ENCODE measurements at regions not wholly inside any gene's neighbourhood (a gene's known extent, or its start where the extent isn't known, plus 50 kb on each side); places are given as distances from the start of the nearest gene placed in this dataset.

- Mint-ChIP-seq H3K4me1 (ENCODE audit: low read depth) (no peaks in the 10 kb centered on the region), H3K27me3 (ENCODE audit: low read depth) (peaks cover 20% of the 10 kb centered on the region), H3K9me3 (no peaks in the 10 kb centered on the region), H3K4me3 (no peak overlapping the region), H3K27ac (no peak overlapping the region), H3K36me3 (ENCODE audit: low read depth) (no peaks in the 10 kb centered on the region)
Measured at GRCh38 chr2:204251158-204251997, 293.9 kb upstream of the PARD3B start.

- Mint-ChIP-seq H3K27ac (no peak overlapping the region), H3K4me1 (ENCODE audit: low read depth) (no peaks in the 10 kb centered on the region), H3K36me3 (ENCODE audit: low read depth) (no peaks in the 10 kb centered on the region), H3K27me3 (ENCODE audit: low read depth) (peaks cover 20% of the 10 kb centered on the region), H3K4me3 (no peak overlapping the region), H3K9me3 (no peaks in the 10 kb centered on the region)
Measured at GRCh38 chr2:204251998-204252376, 293.3 kb upstream of the PARD3B start.

- Mint-ChIP-seq H3K36me3 (ENCODE audit: low read depth) (no peaks in the 10 kb centered on the region), H3K4me1 (ENCODE audit: low read depth) (no peaks in the 10 kb centered on the region), H3K4me3 (no peak overlapping the region), H3K27me3 (ENCODE audit: low read depth) (peaks cover 23% of the 10 kb centered on the region), H3K27ac (no peak overlapping the region), H3K9me3 (no peaks in the 10 kb centered on the region)
Measured at GRCh38 chr2:204255071-204255470, 290.2 kb upstream of the PARD3B start.

GRCh38 chr2:204255526-204255925 is 289.7 kb upstream of the PARD3B start:
- H3K27me3 Mint-ChIP-seq (ENCODE audit: low read depth): peaks cover 26% of the 10 kb centered on the region

GRCh38 chr2:204257781-204258180 is 287.5 kb upstream of the PARD3B start:
- H3K4me1 Mint-ChIP-seq (ENCODE audit: low read depth): no peaks in the 10 kb centered on the region
- no peaks in the 10 kb centered on the region for H3K36me3 Mint-ChIP-seq (ENCODE audit: low read depth)
- H3K4me3 Mint-ChIP-seq: no peak overlapping the region
- H3K9me3 Mint-ChIP-seq: no peaks in the 10 kb centered on the region
- no peak overlapping the region for H3K27ac Mint-ChIP-seq
- H3K27me3 Mint-ChIP-seq (ENCODE audit: low read depth): peaks cover 36% of the 10 kb centered on the region

More at GRCh38 chr2:204255526-204255925, 289.7 kb upstream of the PARD3B start:
- Mint-ChIP-seq H3K4me3 (no peak overlapping the region), H3K36me3 (ENCODE audit: low read depth) (no peaks in the 10 kb centered on the region), H3K27ac (no peak overlapping the region), H3K9me3 (no peaks in the 10 kb centered on the region), H3K4me1 (ENCODE audit: low read depth) (no peaks in the 10 kb centered on the region)

- Mint-ChIP-seq H3K4me3 (no peak overlapping the region), H3K9me3 (no peaks in the 10 kb centered on the region), H3K36me3 (ENCODE audit: low read depth) (no peaks in the 10 kb centered on the region), H3K27me3 (ENCODE audit: low read depth) (peaks cover 34% of the 10 kb centered on the region), H3K4me1 (ENCODE audit: low read depth) (no peaks in the 10 kb centered on the region), H3K27ac (no peak overlapping the region)
Measured at GRCh38 chr2:204258890-204259289, 286.4 kb upstream of the PARD3B start.

- peaks cover 48% of the 10 kb centered on the region for H3K27me3 Mint-ChIP-seq (ENCODE audit: low read depth)
- H3K9me3 Mint-ChIP-seq: no peaks in the 10 kb centered on the region
- H3K27ac Mint-ChIP-seq: no peak overlapping the region
- H3K4me1 Mint-ChIP-seq (ENCODE audit: low read depth): no peaks in the 10 kb centered on the region
- H3K36me3 Mint-ChIP-seq (ENCODE audit: low read depth): no peaks in the 10 kb centered on the region
- H3K4me3 Mint-ChIP-seq: no peak overlapping the region
Measured at GRCh38 chr2:204260162-204260877, 285.0 kb upstream of the PARD3B start.

GRCh38 chr2:204260901-204261300 is 284.4 kb upstream of the PARD3B start:
- no peaks in the 10 kb centered on the region for H3K9me3 Mint-ChIP-seq
- H3K4me1 Mint-ChIP-seq (ENCODE audit: low read depth): no peaks in the 10 kb centered on the region
- no peak overlapping the region for H3K27ac Mint-ChIP-seq
- H3K4me3 Mint-ChIP-seq: no peak overlapping the region
- no peaks in the 10 kb centered on the region for H3K36me3 Mint-ChIP-seq (ENCODE audit: low read depth)
- peaks cover 53% of the 10 kb centered on the region for H3K27me3 Mint-ChIP-seq (ENCODE audit: low read depth)

GRCh38 chr2:204261846-204262245 is 283.4 kb upstream of the PARD3B start:
- Mint-ChIP-seq H3K27ac (no peak overlapping the region), H3K9me3 (no peaks in the 10 kb centered on the region)

GRCh38 chr2:204264085-204264553 is 281.2 kb upstream of the PARD3B start:
- Mint-ChIP-seq H3K27me3 (ENCODE audit: low read depth) (peaks cover 57% of the 10 kb centered on the region), H3K4me1 (ENCODE audit: low read depth) (no peaks in the 10 kb centered on the region)

More at GRCh38 chr2:204261846-204262245, 283.4 kb upstream of the PARD3B start:
- Mint-ChIP-seq H3K4me3 (no peak overlapping the region), H3K4me1 (ENCODE audit: low read depth) (no peaks in the 10 kb centered on the region), H3K27me3 (ENCODE audit: low read depth) (peaks cover 58% of the 10 kb centered on the region), H3K36me3 (ENCODE audit: low read depth) (no peaks in the 10 kb centered on the region)

GRCh38 chr2:204264621-204265140 is 280.6 kb upstream of the PARD3B start:
- Mint-ChIP-seq H3K4me1 (ENCODE audit: low read depth) (no peaks in the 10 kb centered on the region), H3K36me3 (ENCODE audit: low read depth) (no peaks in the 10 kb centered on the region), H3K4me3 (no peak overlapping the region), H3K27me3 (ENCODE audit: low read depth) (peaks cover 52% of the 10 kb centered on the region), H3K27ac (no peak overlapping the region), H3K9me3 (no peaks in the 10 kb centered on the region)

More at GRCh38 chr2:204264085-204264553, 281.2 kb upstream of the PARD3B start:
- Mint-ChIP-seq H3K27ac (no peak overlapping the region), H3K4me3 (no peak overlapping the region), H3K36me3 (ENCODE audit: low read depth) (no peaks in the 10 kb centered on the region), H3K9me3 (no peaks in the 10 kb centered on the region)

- H3K4me3 Mint-ChIP-seq: no peak overlapping the region
- H3K27me3 Mint-ChIP-seq (ENCODE audit: low read depth): peaks cover 49% of the 10 kb centered on the region
- no peaks in the 10 kb centered on the region for H3K4me1 Mint-ChIP-seq (ENCODE audit: low read depth)
- no peak overlapping the region for H3K27ac Mint-ChIP-seq
- no peaks in the 10 kb centered on the region for H3K36me3 Mint-ChIP-seq (ENCODE audit: low read depth)
- H3K9me3 Mint-ChIP-seq: peaks cover 6% of the 10 kb centered on the region
Measured at GRCh38 chr2:204265681-204266181, 279.5 kb upstream of the PARD3B start.

GRCh38 chr2:204268458-204268857 is 276.8 kb upstream of the PARD3B start:
- no peaks in the 10 kb centered on the region for H3K4me1 Mint-ChIP-seq (ENCODE audit: low read depth)
- peaks cover 41% of the 10 kb centered on the region for H3K27me3 Mint-ChIP-seq (ENCODE audit: low read depth)
- no peaks in the 10 kb centered on the region for H3K36me3 Mint-ChIP-seq (ENCODE audit: low read depth)
- peaks cover 9% of the 10 kb centered on the region for H3K9me3 Mint-ChIP-seq
- no peak overlapping the region for H3K4me3 Mint-ChIP-seq
- no peak overlapping the region for H3K27ac Mint-ChIP-seq

GRCh38 chr2:204268971-204269370 is 276.3 kb upstream of the PARD3B start:
- no peak overlapping the region for H3K27ac Mint-ChIP-seq
- H3K36me3 Mint-ChIP-seq (ENCODE audit: low read depth): no peaks in the 10 kb centered on the region
- H3K27me3 Mint-ChIP-seq (ENCODE audit: low read depth): peaks cover 38% of the 10 kb centered on the region
- H3K4me3 Mint-ChIP-seq: no peak overlapping the region
- peaks cover 9% of the 10 kb centered on the region for H3K9me3 Mint-ChIP-seq
- H3K4me1 Mint-ChIP-seq (ENCODE audit: low read depth): no peaks in the 10 kb centered on the region

All from T-helper 1 cell treated with Interleukin-12 subunit alpha and Interleukin-12 subunit beta and Interleukin-4 antibody, amounts not matched to agents 30 μg/mL and 1 μg/mL, for 36 hours (primary cell).